ENCODE measurements at regions not wholly inside any gene's neighbourhood (a gene's known extent, or its start where the extent isn't known, plus 50 kb on each side); places are given as distances from the start of the nearest gene placed in this dataset.
A peak's percentile ranks its signal among the peaks of the same experiment; 100 is the strongest.

- Histone ChIP-seq H3K4me1 (ENCODE audit: low read length) (peaks cover 42% of the 10 kb centered on the region), H3K27me3 (ENCODE audit: low read depth, low read length) (no peaks in the 10 kb centered on the region; the same call in 1 of the 2 replicates), H3K36me3 (replicated peaks; ENCODE audit: low read depth, low read length) (no peaks in the 10 kb centered on the region), H3K9ac (ENCODE audit: low read length) (no peak overlapping the region), H2AFZ (ENCODE audit: low read depth, low read length) (no peak overlapping the region), H3K9me3 (ENCODE audit: insufficient read depth, low read length) (no peaks in the 10 kb centered on the region), H3K79me2 (ENCODE audit: low read length) (no peaks in the 10 kb centered on the region), H3K27ac (ENCODE audit: low read length) (no peak overlapping the region), H3K4me2 (ENCODE audit: low read length) (no peak overlapping the region), H4K20me1 (ENCODE audit: insufficient read depth, low read length) (no peaks in the 10 kb centered on the region), H3K4me3 (ENCODE audit: low read length) (no peak overlapping the region)
- TF ChIP-seq, protein P1, sequence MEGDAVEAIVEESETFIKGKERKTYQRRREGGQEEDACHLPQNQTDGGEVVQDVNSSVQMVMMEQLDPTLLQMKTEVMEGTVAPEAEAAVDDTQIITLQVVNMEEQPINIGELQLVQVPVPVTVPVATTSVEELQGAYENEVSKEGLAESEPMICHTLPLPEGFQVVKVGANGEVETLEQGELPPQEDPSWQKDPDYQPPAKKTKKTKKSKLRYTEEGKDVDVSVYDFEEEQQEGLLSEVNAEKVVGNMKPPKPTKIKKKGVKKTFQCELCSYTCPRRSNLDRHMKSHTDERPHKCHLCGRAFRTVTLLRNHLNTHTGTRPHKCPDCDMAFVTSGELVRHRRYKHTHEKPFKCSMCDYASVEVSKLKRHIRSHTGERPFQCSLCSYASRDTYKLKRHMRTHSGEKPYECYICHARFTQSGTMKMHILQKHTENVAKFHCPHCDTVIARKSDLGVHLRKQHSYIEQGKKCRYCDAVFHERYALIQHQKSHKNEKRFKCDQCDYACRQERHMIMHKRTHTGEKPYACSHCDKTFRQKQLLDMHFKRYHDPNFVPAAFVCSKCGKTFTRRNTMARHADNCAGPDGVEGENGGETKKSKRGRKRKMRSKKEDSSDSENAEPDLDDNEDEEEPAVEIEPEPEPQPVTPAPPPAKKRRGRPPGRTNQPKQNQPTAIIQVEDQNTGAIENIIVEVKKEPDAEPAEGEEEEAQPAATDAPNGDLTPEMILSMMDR (IDR thresholded peaks at IDR 0.05; ENCODE audit: low read depth, low read length) = no peak
- TF ChIP-seq EZH2phosphoT487 (IDR thresholded peaks at IDR 0.05; ENCODE audit: low read depth) = no peak
Measured at GRCh38 chr14:26170885-26171284, 426.9 kb downstream of the NOVA1 start.

GRCh38 chr14:26163761-26164160, 434.1 kb downstream of the NOVA1 start:
- Histone ChIP-seq H3K4me1 (ENCODE audit: low read length) (peaks cover 5% of the 10 kb centered on the region), H3K79me2 (ENCODE audit: low read length) (no peaks in the 10 kb centered on the region), H4K20me1 (ENCODE audit: insufficient read depth, low read length) (no peaks in the 10 kb centered on the region), H3K9me3 (ENCODE audit: insufficient read depth, low read length) (no peaks in the 10 kb centered on the region), H3K9ac (ENCODE audit: low read length) (no peak overlapping the region), H3K4me3 (ENCODE audit: low read length) (no peak overlapping the region), H3K36me3 (replicated peaks; ENCODE audit: low read depth, low read length) (no peaks in the 10 kb centered on the region), H3K27me3 (ENCODE audit: low read depth, low read length) (peaks cover 5% of the 10 kb centered on the region; the same call in 1 of the 2 replicates), H2AFZ (ENCODE audit: low read depth, low read length) (no peak overlapping the region), H3K27ac (ENCODE audit: low read length) (no peak overlapping the region), H3K4me2 (ENCODE audit: low read length) (no peak overlapping the region)
- no peak for TF ChIP-seq EZH2phosphoT487 (IDR thresholded peaks at IDR 0.05; ENCODE audit: low read depth)
- TF ChIP-seq, protein P1 (IDR thresholded peaks at IDR 0.05; ENCODE audit: low read depth, low read length) = peak; percentile 74

- no peak overlapping the region for H2AFZ ChIP-seq (ENCODE audit: low read depth, low read length)
- no peak overlapping the region for H3K4me3 ChIP-seq (ENCODE audit: low read length)
- no peak overlapping the region for H3K9ac ChIP-seq (ENCODE audit: low read length)
- H3K36me3 ChIP-seq (replicated peaks; ENCODE audit: low read depth, low read length) = no peaks in the 10 kb centered on the region
- H3K27me3 ChIP-seq (ENCODE audit: low read depth, low read length) = peaks cover 21% of the 10 kb centered on the region
- peaks cover 8% of the 10 kb centered on the region for H3K4me1 ChIP-seq (ENCODE audit: low read length)
- no peak for TF ChIP-seq EZH2phosphoT487 (IDR thresholded peaks at IDR 0.05; ENCODE audit: low read depth)
- TF ChIP-seq, protein P1 (IDR thresholded peaks at IDR 0.05; ENCODE audit: low read depth, low read length) = no peak
- H4K20me1 ChIP-seq (ENCODE audit: insufficient read depth, low read length) = no peaks in the 10 kb centered on the region
- no peak overlapping the region for H3K27ac ChIP-seq (ENCODE audit: low read length)
- peaks cover 6% of the 10 kb centered on the region; the same call in 1 of the 2 replicates for H3K9me3 ChIP-seq (ENCODE audit: insufficient read depth, low read length)
- H3K79me2 ChIP-seq (ENCODE audit: low read length) = no peaks in the 10 kb centered on the region
- no peak overlapping the region for H3K4me2 ChIP-seq (ENCODE audit: low read length)
Measured at GRCh38 chr14:26157517-26157916, 440.3 kb downstream of the NOVA1 start.

- H3K27me3 ChIP-seq (ENCODE audit: low read depth, low read length) = peaks cover 4% of the 10 kb centered on the region; the same call in 1 of the 2 replicates
- H3K36me3 ChIP-seq (replicated peaks; ENCODE audit: low read depth, low read length) = no peaks in the 10 kb centered on the region
- no peak overlapping the region for H3K4me3 ChIP-seq (ENCODE audit: low read length)
- H3K79me2 ChIP-seq (ENCODE audit: low read length) = no peaks in the 10 kb centered on the region
- peaks cover 7% of the 10 kb centered on the region; the same call in 1 of the 2 replicates for H3K4me1 ChIP-seq (ENCODE audit: low read length)
- no peaks in the 10 kb centered on the region for H3K9me3 ChIP-seq (ENCODE audit: insufficient read depth, low read length)
- H2AFZ ChIP-seq (ENCODE audit: low read depth, low read length) = peak overlapping the region; percentile 76
- no peak overlapping the region for H3K9ac ChIP-seq (ENCODE audit: low read length)
- H4K20me1 ChIP-seq (ENCODE audit: insufficient read depth, low read length) = no peaks in the 10 kb centered on the region
- TF ChIP-seq, protein P1 (IDR thresholded peaks at IDR 0.05; ENCODE audit: low read depth, low read length) = no peak
- TF ChIP-seq EZH2phosphoT487 (IDR thresholded peaks at IDR 0.05; ENCODE audit: low read depth) = no peak
- peak overlapping the region; percentile 27; the same call in 1 of the 2 replicates for H3K4me2 ChIP-seq (ENCODE audit: low read length)
- H3K27ac ChIP-seq (ENCODE audit: low read length) = no peak overlapping the region
Measured at GRCh38 chr14:26143057-26143456, 454.8 kb downstream of the NOVA1 start.
